ENCODE measurements at regions not wholly inside any gene's neighbourhood (a gene's known extent, or its start where the extent isn't known, plus 50 kb on each side); places are given as distances from the start of the nearest gene placed in this dataset.
"Not testable (repeated sequence)": the region's sequence is repeated elsewhere in the genome, so short reads cannot be mapped to it uniquely, and the experiment has no call there.

DNA sequence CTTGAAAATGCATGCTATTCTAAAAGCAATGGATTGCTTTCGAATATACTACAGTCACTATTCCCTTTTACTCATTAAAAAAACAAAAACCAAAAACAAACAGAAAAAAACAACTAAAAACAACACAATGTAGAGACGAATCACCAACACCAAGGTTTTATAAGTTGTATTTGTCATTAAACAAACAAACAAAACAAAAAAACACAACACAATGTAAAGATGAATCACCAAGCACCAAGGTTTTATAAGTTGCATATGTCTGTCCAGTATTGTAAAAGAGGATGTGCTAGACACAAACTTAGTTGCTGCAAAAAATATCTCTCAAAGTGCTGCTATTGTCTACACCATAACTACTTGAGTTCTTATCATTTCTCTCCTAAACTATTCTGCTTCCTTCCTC, 1269.2 kb downstream of the EFNA5 start:
- 64 to 72% methylated on average over 2 of the region's 2 CpGs for WGBS, 2 donors
- no peak for ATAC-seq (ENCODE audit: low FRiP score in 2 of 2)
- TF ChIP-seq POLR2A (IDR thresholded peaks at IDR 0.05), result no peak
- TF ChIP-seq CTCF (IDR thresholded peaks at IDR 0.05), result no peak
- no peak for TF ChIP-seq EP300 (IDR thresholded peaks at IDR 0.05)
- TF ChIP-seq POLR2AphosphoS5 (IDR thresholded peaks at IDR 0.05), result no peak
- DNase-seq, result no peak
- Histone ChIP-seq H3K9me3 (no peaks in the 10 kb centered on the region), H3K36me3 (no peaks in the 10 kb centered on the region), H3K4me3 (no peak overlapping the region), H3K27me3 (no peaks in the 10 kb centered on the region), H3K27ac (no peak overlapping the region), H3K4me1 (no peaks in the 10 kb centered on the region)

DNA sequence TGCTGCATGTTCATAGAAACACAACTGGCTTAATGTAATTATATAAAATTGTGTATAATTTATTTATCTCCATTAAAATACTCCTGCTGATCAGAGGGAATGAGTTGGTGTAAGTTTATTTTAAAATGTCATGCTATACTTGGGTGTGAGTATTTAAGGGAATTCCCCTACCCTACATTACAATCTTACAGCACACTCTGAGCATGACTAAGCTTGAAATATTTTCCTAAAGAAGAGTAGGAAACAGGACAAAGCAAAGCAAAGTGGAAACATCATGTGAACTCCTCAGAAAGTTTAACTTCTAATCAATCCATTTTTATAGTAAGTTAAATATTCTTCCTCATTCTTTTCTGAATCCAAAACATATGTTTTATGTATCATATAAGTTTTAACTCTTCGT, 1271.3 kb downstream of the EFNA5 start:
- ATAC-seq (ENCODE audit: low FRiP score in 2 of 2) (no peak), DNase-seq (no peak)
- Histone ChIP-seq H3K27ac (no peak overlapping the region), H3K4me1 (no peaks in the 10 kb centered on the region), H3K36me3 (no peaks in the 10 kb centered on the region), H3K27me3 (no peaks in the 10 kb centered on the region), H3K9me3 (no peaks in the 10 kb centered on the region), H3K4me3 (no peak overlapping the region)
- TF ChIP-seq EP300 (IDR thresholded peaks at IDR 0.05), result no peak
- no peak for TF ChIP-seq POLR2A (IDR thresholded peaks at IDR 0.05)
- TF ChIP-seq CTCF (IDR thresholded peaks at IDR 0.05), result no peak
- no peak for TF ChIP-seq POLR2AphosphoS5 (IDR thresholded peaks at IDR 0.05)
- 68 to 72% methylated on average over 1 of the region's 1 CpG for WGBS, 2 donors

DNA sequence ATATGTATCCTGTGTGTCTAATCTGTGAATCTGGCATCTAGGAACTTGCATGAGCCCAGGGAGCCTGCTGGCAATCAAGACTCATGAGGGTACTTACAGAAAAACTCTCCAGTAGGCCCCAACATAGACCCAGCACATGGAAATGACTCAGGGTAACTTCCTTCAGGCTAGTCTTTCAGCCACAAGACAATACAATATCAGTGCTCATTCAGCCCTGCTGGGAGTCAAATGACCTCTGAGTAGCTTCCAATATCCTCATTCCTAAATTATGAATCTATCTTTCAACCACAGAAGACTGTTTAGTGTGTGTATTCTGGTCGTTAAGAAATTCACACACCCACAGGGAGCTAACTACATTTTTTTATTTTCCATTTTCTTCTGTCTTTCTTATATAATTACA, 1273.0 kb downstream of the EFNA5 start:
- ATAC-seq (ENCODE audit: low FRiP score in 2 of 2), result peak in 1 of 2 donors; percentile 56
- 38 to 48% methylated on average over 1 of the region's 1 CpG for WGBS, 2 donors

DNA sequence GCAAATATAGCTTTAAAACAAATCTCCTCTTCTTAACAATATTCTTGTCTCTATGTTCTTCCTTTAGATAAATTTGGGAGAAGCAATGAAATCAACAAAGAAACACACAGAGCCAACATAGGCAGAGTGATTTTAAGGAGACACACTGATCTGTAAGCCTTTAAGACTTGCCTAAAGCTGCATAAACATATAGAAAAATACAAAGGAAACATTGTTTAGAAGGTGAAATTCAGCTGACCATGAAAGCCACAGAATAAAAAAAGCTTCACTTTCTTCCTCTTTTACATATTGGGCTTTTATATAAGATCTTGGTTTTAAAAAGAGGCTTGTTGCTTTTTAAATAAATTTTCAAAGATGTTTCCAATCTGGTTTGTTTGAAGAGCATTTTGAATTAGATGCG, 1277.5 kb downstream of the EFNA5 start:
- no peak overlapping the region for H3K4me3 ChIP-seq
- H3K36me3 ChIP-seq, result no peaks in the 10 kb centered on the region
- H3K4me1 ChIP-seq, result no peaks in the 10 kb centered on the region
- ATAC-seq (ENCODE audit: low FRiP score in 2 of 2) (no peak), DNase-seq (no peak)
- H3K27me3 ChIP-seq, result no peaks in the 10 kb centered on the region
- H3K27ac ChIP-seq, result no peak overlapping the region
- no peaks in the 10 kb centered on the region for H3K9me3 ChIP-seq
- TF ChIP-seq POLR2AphosphoS5 (IDR thresholded peaks at IDR 0.05) (no peak), CTCF (IDR thresholded peaks at IDR 0.05) (no peak), EP300 (IDR thresholded peaks at IDR 0.05) (no peak), POLR2A (IDR thresholded peaks at IDR 0.05) (no peak)
- WGBS, 2 donors, result 97% methylated on average over 1 of the region's 1 CpG

More for the DNA sequence above, 1273.0 kb downstream of the EFNA5 start:
- no peak for DNase-seq
- Histone ChIP-seq H3K9me3 (no peaks in the 10 kb centered on the region), H3K36me3 (no peaks in the 10 kb centered on the region), H3K4me1 (no peaks in the 10 kb centered on the region), H3K27me3 (no peaks in the 10 kb centered on the region), H3K4me3 (no peak overlapping the region), H3K27ac (no peak overlapping the region)
- TF ChIP-seq EP300 (IDR thresholded peaks at IDR 0.05) (no peak), POLR2A (IDR thresholded peaks at IDR 0.05) (no peak), CTCF (IDR thresholded peaks at IDR 0.05) (no peak), POLR2AphosphoS5 (IDR thresholded peaks at IDR 0.05) (no peak)

GRCh38 chr5:106392766-106393165, 1278.0 kb downstream of the EFNA5 start:
- 89 to 95% methylated on average over 5 of the region's 5 CpGs for WGBS, 2 donors

DNA sequence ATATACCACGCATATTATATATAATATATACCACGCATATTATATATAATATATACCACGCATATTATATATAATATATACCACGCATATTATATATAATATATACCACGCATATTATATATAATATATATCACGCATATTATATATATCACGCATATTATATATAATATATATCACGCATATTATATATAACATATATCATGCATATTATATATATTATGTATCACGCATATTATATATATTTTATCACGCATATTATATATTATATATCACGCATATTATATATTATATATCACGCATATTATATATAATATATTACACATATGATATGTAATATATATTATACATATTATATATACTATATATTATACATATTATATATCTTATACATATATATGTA, 1283.0 kb downstream of the EFNA5 start:
- H3K27me3 ChIP-seq; H3K9me3 ChIP-seq; H3K36me3 ChIP-seq; DNase-seq; ATAC-seq (ENCODE audit: low FRiP score in 2 of 2); H3K4me1 ChIP-seq; H3K4me3 ChIP-seq; H3K27ac ChIP-seq: not testable (repeated sequence)
- WGBS, 2 donors, result 92% methylated on average over 12 of the region's 12 CpGs

More at GRCh38 chr5:106392766-106393165, 1278.0 kb downstream of the EFNA5 start:
- H3K4me3 ChIP-seq, result no peak overlapping the region
- H3K27ac ChIP-seq, result no peak overlapping the region
- ATAC-seq (ENCODE audit: low FRiP score in 2 of 2) (no peak), DNase-seq (no peak)
- H3K36me3 ChIP-seq, result no peaks in the 10 kb centered on the region
- H3K9me3 ChIP-seq, result no peaks in the 10 kb centered on the region
- no peaks in the 10 kb centered on the region for H3K4me1 ChIP-seq
- H3K27me3 ChIP-seq, result no peaks in the 10 kb centered on the region
- no peak for TF ChIP-seq POLR2AphosphoS5 (IDR thresholded peaks at IDR 0.05)
- no peak for TF ChIP-seq EP300 (IDR thresholded peaks at IDR 0.05)
- no peak for TF ChIP-seq POLR2A (IDR thresholded peaks at IDR 0.05)
- TF ChIP-seq CTCF (IDR thresholded peaks at IDR 0.05), result no peak
